ENCODE measurements at regions not wholly inside any gene's neighbourhood (a gene's known extent, or its start where the extent isn't known, plus 50 kb on each side); places are given as distances from the start of the nearest gene placed in this dataset.

- H3K4me3 ChIP-seq: no peak overlapping the region
- 55% methylated on average over 11 of the region's 15 CpGs for WGBS (ENCODE audit: missing lambda C conversion rate)
- ATAC-seq: no peak
- FAIRE-seq: no peak
- ChIA-PET CTCF (interaction anchor here (1.1 kb wide), 1 partner anchor 544 kb away, joined by 4 read pairs; no protein-coding TSS in a partner anchor), POLR2A (no interaction called here)
- no peak for TF ChIP-seq REST (IDR thresholded peaks at IDR 0.05)
- no peak for TF ChIP-seq CBX8 (IDR thresholded peaks at IDR 0.05)
- TF ChIP-seq NPAS2 (CRISPR knock-in tag; IDR thresholded peaks at IDR 0.05; ENCODE audit: borderline replicate concordance): no peak
- H3K4me2 ChIP-seq: no peak overlapping the region
- H3K9me3 ChIP-seq: no peaks in the 10 kb centered on the region
- H3K4me1 ChIP-seq: no peaks in the 10 kb centered on the region
- H3K27ac ChIP-seq: no peak overlapping the region
- no peak for DNase-seq (ENCODE audit: low read depth in 1 of 2, low spot score in 1 of 2)
These were observed 79.4 kb upstream of the TTC34 start for GRCh38 chr1:2880812-2881295.

GRCh38 chr1:2881556-2881955, 80.1 kb upstream of the TTC34 start:
- FAIRE-seq: no peak
- no peak for TF ChIP-seq JUN (IDR thresholded peaks at IDR 0.05)
- no peak for TF ChIP-seq RARB (CRISPR knock-in tag; IDR thresholded peaks at IDR 0.05)
- TF ChIP-seq HOXA7 (CRISPR knock-in tag; IDR thresholded peaks at IDR 0.05): no peak
- TF ChIP-seq CHD2 (IDR thresholded peaks at IDR 0.05; ENCODE audit: low read length, partially characterized antibody): no peak
- TF ChIP-seq ATOH8 (CRISPR knock-in tag; IDR thresholded peaks at IDR 0.05; ENCODE audit: low read depth): no peak
- TF ChIP-seq SMC3 (IDR thresholded peaks at IDR 0.05): no peak
- TF ChIP-seq HEYL (CRISPR knock-in tag; IDR thresholded peaks at IDR 0.05): no peak
- no peak for TF ChIP-seq TFCP2L1 (CRISPR knock-in tag; IDR thresholded peaks at IDR 0.05)
- TF ChIP-seq GATA3 (IDR thresholded peaks at IDR 0.05; ENCODE audit: borderline replicate concordance): no peak
- TF ChIP-seq CBX2 (IDR thresholded peaks at IDR 0.05; ENCODE audit: borderline replicate concordance, low read depth): no peak
- TF ChIP-seq EHMT2 (IDR thresholded peaks at IDR 0.05; ENCODE audit: low read depth): no peak
- no peak for TF ChIP-seq RAD21 (conservative IDR thresholded peaks at IDR 0.05 in 1 of 2, IDR thresholded peaks at IDR 0.05 in 1 of 2)
- TF ChIP-seq MAZ (IDR thresholded peaks at IDR 0.05; ENCODE audit: borderline replicate concordance, low read depth, low read length): no peak
- no peak for TF ChIP-seq SREBF2 (IDR thresholded peaks at IDR 0.05)
- no peak for TF ChIP-seq CEBPB (IDR thresholded peaks at IDR 0.05)
- TF ChIP-seq MAX (IDR thresholded peaks at IDR 0.05): no peak
- TF ChIP-seq TP53 (CRISPR knock-in tag; IDR thresholded peaks at IDR 0.05): no peak
- ATAC-seq: no peak
- CTCF ChIA-PET: interaction anchor here (0.6 to 1.5 kb wide), 3 partner anchors 10 to 543 kb away, joined by 3 to 4 read pairs (median 4); no protein-coding TSS in a partner anchor
- Histone ChIP-seq H3K9me3 (no peaks in the 10 kb centered on the region), H3K4me2 (no peak overlapping the region), H3K4me1 (no peaks in the 10 kb centered on the region), H3K4me3 (no peak overlapping the region), H3K27ac (no peak overlapping the region)
- POLR2A ChIA-PET: no interaction called here
- WGBS (ENCODE audit: missing lambda C conversion rate): no CpG with 5 or more reads among the region's 15 CpGs
- DNase-seq (ENCODE audit: low read depth in 1 of 2, low spot score in 1 of 2): no peak

Measured in A549 (cell line).